IPS-20b (cell line): ENCODE measurements at regions not wholly inside any gene's neighbourhood (a gene's known extent, or its start where the extent isn't known, plus 50 kb on each side); places are given as distances from the start of the nearest gene placed in this dataset.

Experiments used
- H3K27ac ChIP-seq: one replicate; pipeline ENCODE4 v1.5.1; 2013; ENCODE audit warnings: low read length
- H3K27me3 ChIP-seq: 2 replicates; pipeline ENCODE4 v1.6.1; 2013; ENCODE audit warnings: mild to moderate bottlenecking, low read length, inconsistent platforms; ENCODE audit not compliant: insufficient read depth
- H3K36me3 ChIP-seq: 2 replicates; pipeline ENCODE4 v1.6.1; 2013; ENCODE audit warnings: low read depth, mild to moderate bottlenecking, inconsistent platforms, low read length, moderate library complexity; ENCODE audit not compliant: insufficient read depth
- H3K4me1 ChIP-seq: 2 replicates; pipeline ENCODE4 v1.6.1; 2013; ENCODE audit warnings: mild to moderate bottlenecking, control low read depth, inconsistent platforms, low read length, moderate library complexity; ENCODE audit not compliant: insufficient read depth
- H3K4me3 ChIP-seq: 2 replicates; pipeline ENCODE4 v1.5.1; 2013; ENCODE audit warnings: mild to moderate bottlenecking, low read length, inconsistent platforms
- H3K9ac ChIP-seq: 2 replicates; pipeline ENCODE4 v1.6.1; 2013; ENCODE audit warnings: low read depth, mild to moderate bottlenecking, inconsistent platforms, low read length, moderate library complexity
- H3K9me3 ChIP-seq: 2 replicates; pipeline ENCODE4 v1.6.1; 2013; ENCODE audit warnings: mild to moderate bottlenecking, low read depth, low read length, inconsistent platforms; ENCODE audit not compliant: insufficient read depth

GRCh38 chr15:93223803-93224202 is 134.8 kb upstream of the RGMA start:
- H3K4me1 ChIP-seq = peaks cover 6% of the 10 kb centered on the region; the same call in 1 of the 2 replicates
- H3K36me3 ChIP-seq = no peaks in the 10 kb centered on the region
- H3K4me3 ChIP-seq = no peak overlapping the region
- H3K27me3 ChIP-seq = no peaks in the 10 kb centered on the region
- no peak overlapping the region for H3K9ac ChIP-seq
- no peak overlapping the region for H3K27ac ChIP-seq
- no peaks in the 10 kb centered on the region for H3K9me3 ChIP-seq

GRCh38 chr15:93221759-93222158 is 132.7 kb upstream of the RGMA start:
- Histone ChIP-seq H3K27me3 (no peaks in the 10 kb centered on the region), H3K36me3 (no peaks in the 10 kb centered on the region), H3K4me1 (peaks cover 6% of the 10 kb centered on the region; the same call in 1 of the 2 replicates), H3K27ac (no peak overlapping the region), H3K9ac (no peak overlapping the region), H3K4me3 (no peak overlapping the region), H3K9me3 (no peaks in the 10 kb centered on the region)

- Histone ChIP-seq H3K9ac (no peak overlapping the region), H3K9me3 (no peaks in the 10 kb centered on the region), H3K4me3 (no peak overlapping the region), H3K4me1 (no peaks in the 10 kb centered on the region), H3K36me3 (no peaks in the 10 kb centered on the region), H3K27ac (no peak overlapping the region), H3K27me3 (no peaks in the 10 kb centered on the region)
Observed at GRCh38 chr15:93219859-93220420, 130.9 kb upstream of the RGMA start.

GRCh38 chr15:93217343-93217742 is 128.3 kb upstream of the RGMA start:
- H3K9ac ChIP-seq = no peak overlapping the region
- no peak overlapping the region for H3K27ac ChIP-seq
- H3K36me3 ChIP-seq = no peaks in the 10 kb centered on the region
- no peak overlapping the region for H3K4me3 ChIP-seq
- H3K9me3 ChIP-seq = no peaks in the 10 kb centered on the region
- H3K4me1 ChIP-seq = no peaks in the 10 kb centered on the region
- no peaks in the 10 kb centered on the region; the same call in 1 of the 2 replicates for H3K27me3 ChIP-seq

- Histone ChIP-seq H3K9ac (no peak overlapping the region), H3K4me3 (no peak overlapping the region), H3K27me3 (no peaks in the 10 kb centered on the region; the same call in 1 of the 2 replicates)
Observed at GRCh38 chr15:93214106-93214505, 125.1 kb upstream of the RGMA start.

GRCh38 chr15:93213281-93213680 is 124.3 kb upstream of the RGMA start:
- H3K27ac ChIP-seq = no peak overlapping the region
- H3K4me3 ChIP-seq = no peak overlapping the region
- no peaks in the 10 kb centered on the region; the same call in 1 of the 2 replicates for H3K27me3 ChIP-seq

More at GRCh38 chr15:93214106-93214505, 125.1 kb upstream of the RGMA start:
- Histone ChIP-seq H3K4me1 (peaks cover 7% of the 10 kb centered on the region; the same call in 1 of the 2 replicates), H3K27ac (no peak overlapping the region), H3K9me3 (no peaks in the 10 kb centered on the region), H3K36me3 (no peaks in the 10 kb centered on the region)

GRCh38 chr15:93212578-93212977 is 123.6 kb upstream of the RGMA start:
- Histone ChIP-seq H3K9me3 (no peaks in the 10 kb centered on the region), H3K27me3 (no peaks in the 10 kb centered on the region; the same call in 1 of the 2 replicates), H3K9ac (no peak overlapping the region), H3K27ac (no peak overlapping the region), H3K4me1 (peaks cover 7% of the 10 kb centered on the region; the same call in 1 of the 2 replicates), H3K4me3 (no peak overlapping the region), H3K36me3 (no peaks in the 10 kb centered on the region)

More at GRCh38 chr15:93213281-93213680, 124.3 kb upstream of the RGMA start:
- Histone ChIP-seq H3K4me1 (peaks cover 7% of the 10 kb centered on the region; the same call in 1 of the 2 replicates), H3K36me3 (no peaks in the 10 kb centered on the region), H3K9me3 (no peaks in the 10 kb centered on the region), H3K9ac (no peak overlapping the region)

- no peak overlapping the region for H3K4me3 ChIP-seq
- no peak overlapping the region for H3K27ac ChIP-seq
- peaks cover 7% of the 10 kb centered on the region; the same call in 1 of the 2 replicates for H3K4me1 ChIP-seq
- no peaks in the 10 kb centered on the region; the same call in 1 of the 2 replicates for H3K27me3 ChIP-seq
- no peaks in the 10 kb centered on the region for H3K9me3 ChIP-seq
- H3K36me3 ChIP-seq = no peaks in the 10 kb centered on the region
- no peak overlapping the region for H3K9ac ChIP-seq
Observed at GRCh38 chr15:93210995-93211394, 122.0 kb upstream of the RGMA start.

GRCh38 chr15:93209690-93210445 is 120.9 kb upstream of the RGMA start:
- Histone ChIP-seq H3K27me3 (no peaks in the 10 kb centered on the region; the same call in 1 of the 2 replicates), H3K4me3 (no peak overlapping the region), H3K9ac (no peak overlapping the region), H3K27ac (no peak overlapping the region), H3K36me3 (no peaks in the 10 kb centered on the region), H3K9me3 (no peaks in the 10 kb centered on the region), H3K4me1 (peaks cover 7% of the 10 kb centered on the region; the same call in 1 of the 2 replicates)

- H3K27me3 ChIP-seq = 0 out of 2 replicates have a peak, but pooled peaks cover 3% of the 10 kb centered on the region
- H3K4me1 ChIP-seq = peaks cover 7% of the 10 kb centered on the region; the same call in 1 of the 2 replicates
- H3K27ac ChIP-seq = no peak overlapping the region
- no peak overlapping the region for H3K9ac ChIP-seq
- no peaks in the 10 kb centered on the region for H3K9me3 ChIP-seq
- H3K36me3 ChIP-seq = no peaks in the 10 kb centered on the region
- H3K4me3 ChIP-seq = no peak overlapping the region
Observed at GRCh38 chr15:93206893-93207292, 117.9 kb upstream of the RGMA start.

GRCh38 chr15:93205413-93205812 is 116.4 kb upstream of the RGMA start:
- H3K9me3 ChIP-seq = no peaks in the 10 kb centered on the region
- no peaks in the 10 kb centered on the region for H3K36me3 ChIP-seq
- H3K27ac ChIP-seq = no peak overlapping the region
- no peak overlapping the region for H3K4me3 ChIP-seq
- 0 out of 2 replicates have a peak, but pooled peaks cover 3% of the 10 kb centered on the region for H3K27me3 ChIP-seq
- no peak overlapping the region for H3K9ac ChIP-seq
- H3K4me1 ChIP-seq = peaks cover 11% of the 10 kb centered on the region; the same call in 1 of the 2 replicates

GRCh38 chr15:93203036-93203435 is 114.0 kb upstream of the RGMA start:
- no peaks in the 10 kb centered on the region for H3K36me3 ChIP-seq
- H3K9ac ChIP-seq = no peak overlapping the region
- H3K27me3 ChIP-seq = 0 out of 2 replicates have a peak, but pooled peaks cover 3% of the 10 kb centered on the region

More at GRCh38 chr15:93203036-93203435, 114.0 kb upstream of the RGMA start:
- Histone ChIP-seq H3K4me1 (peaks cover 12% of the 10 kb centered on the region; the same call in 1 of the 2 replicates), H3K4me3 (no peak overlapping the region), H3K9me3 (no peaks in the 10 kb centered on the region), H3K27ac (no peak overlapping the region)
